ENCODE measurements at regions not wholly inside any gene's neighbourhood (a gene's known extent, or its start where the extent isn't known, plus 50 kb on each side); places are given as distances from the start of the nearest gene placed in this dataset.

DNA sequence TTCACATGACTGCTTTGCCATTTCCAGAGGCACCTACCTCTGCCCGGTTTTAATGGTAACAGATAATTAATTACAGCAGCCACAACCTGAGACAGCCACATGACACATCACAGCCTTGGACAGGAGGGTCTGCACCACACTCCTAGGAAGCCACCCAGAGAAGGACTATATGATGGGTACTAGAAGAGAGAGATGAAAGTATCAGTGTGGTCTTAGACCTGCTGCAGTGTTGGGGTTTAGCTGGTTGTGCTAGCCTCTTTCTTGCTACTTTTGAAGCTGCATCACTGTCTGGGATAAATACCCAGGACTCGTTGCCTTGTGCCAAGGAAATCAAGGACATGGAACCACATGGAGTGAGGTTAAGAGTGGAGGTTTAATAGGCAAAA is 266.4 kb downstream of the ICE1 start:
- no peak for DNase-seq (ENCODE audit: low read depth)
- H3K4me3 ChIP-seq (ENCODE audit: low read depth, low read length), result no peak overlapping the region
- TF ChIP-seq CTCF (IDR thresholded peaks at IDR 0.05; ENCODE audit: insufficient read depth, low read depth, low read length, missing control alignments), result no peak

- no peak for DNase-seq (ENCODE audit: low read depth)
- TF ChIP-seq CTCF (IDR thresholded peaks at IDR 0.05; ENCODE audit: insufficient read depth, low read depth, low read length, missing control alignments), result no peak
- no peak overlapping the region for H3K4me3 ChIP-seq (ENCODE audit: low read depth, low read length)
These were observed 265.9 kb downstream of the ICE1 start for GRCh38 chr5:5688194-5688924.

DNA sequence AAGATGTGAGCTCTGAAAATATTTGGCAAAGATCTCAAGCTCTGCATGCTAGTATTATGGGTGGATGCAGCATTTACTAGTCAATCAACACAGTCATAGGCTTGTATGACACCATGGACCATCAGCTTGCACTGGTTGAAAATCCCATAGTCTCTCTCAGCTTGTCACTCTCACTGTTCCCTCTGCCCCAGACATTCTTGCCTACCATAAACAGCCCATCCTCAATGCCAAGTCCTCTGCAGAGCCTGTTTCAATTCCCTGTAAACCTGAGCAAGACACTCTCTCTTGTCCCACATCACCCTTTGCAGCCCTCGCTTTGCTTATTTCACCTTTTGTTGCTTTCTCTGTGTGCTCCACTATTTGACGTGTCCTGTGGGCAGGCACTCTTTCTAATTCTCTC is 264.6 kb downstream of the ICE1 start:
- no peak for TF ChIP-seq CTCF (IDR thresholded peaks at IDR 0.05; ENCODE audit: insufficient read depth, low read depth, low read length, missing control alignments)
- DNase-seq (ENCODE audit: low read depth), result no peak
- no peak overlapping the region for H3K4me3 ChIP-seq (ENCODE audit: low read depth, low read length)

- no peak for TF ChIP-seq CTCF (IDR thresholded peaks at IDR 0.05; ENCODE audit: insufficient read depth, low read depth, low read length, missing control alignments)
- no peak overlapping the region for H3K4me3 ChIP-seq (ENCODE audit: low read depth, low read length)
- DNase-seq (ENCODE audit: low read depth), result no peak
These were observed 263.9 kb downstream of the ICE1 start for GRCh38 chr5:5686356-5686755.

DNA sequence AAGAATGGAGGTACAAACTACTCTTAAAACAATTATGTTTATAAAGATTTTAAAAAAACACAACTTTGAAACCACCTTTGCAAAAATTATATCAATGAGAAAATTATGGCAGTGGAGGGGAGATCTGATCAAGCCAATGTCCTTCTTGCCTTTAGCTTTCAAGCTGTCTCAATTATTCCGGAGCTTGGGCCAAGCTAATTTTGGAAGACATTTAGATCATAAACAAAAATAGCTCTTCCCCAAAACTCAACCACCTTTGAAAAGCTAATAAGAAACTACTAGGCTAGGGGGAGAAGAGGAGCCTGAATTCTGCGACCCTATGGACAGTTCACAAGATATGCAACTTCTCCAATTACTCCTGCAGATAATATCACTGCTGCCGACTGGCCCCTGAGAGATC is 263.3 kb downstream of the ICE1 start:
- no peak for DNase-seq (ENCODE audit: low read depth)
- H3K4me3 ChIP-seq (ENCODE audit: low read depth, low read length), result no peak overlapping the region
- no peak for TF ChIP-seq CTCF (IDR thresholded peaks at IDR 0.05; ENCODE audit: insufficient read depth, low read depth, low read length, missing control alignments)

DNA sequence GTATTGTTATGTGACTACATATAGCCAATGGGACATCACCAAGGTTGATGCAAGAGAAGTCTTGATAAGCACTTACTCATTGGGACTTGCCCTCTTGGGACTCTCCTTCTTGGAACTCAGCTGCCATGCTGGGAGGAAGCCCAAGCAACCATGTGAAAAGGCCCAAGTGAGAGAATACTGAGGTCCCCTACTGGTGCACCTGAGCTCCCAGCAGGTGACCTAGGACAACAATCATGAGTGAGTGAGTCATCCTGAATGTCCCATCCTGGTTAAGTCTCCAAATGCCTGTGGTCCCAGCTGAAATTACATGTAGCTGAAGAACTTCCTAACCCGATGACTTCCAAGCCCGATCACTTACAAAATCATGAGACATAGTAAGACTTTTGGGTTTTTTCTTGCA is 260.7 kb downstream of the ICE1 start:
- DNase-seq (ENCODE audit: low read depth), result no peak
- TF ChIP-seq CTCF (IDR thresholded peaks at IDR 0.05; ENCODE audit: insufficient read depth, low read depth, low read length, missing control alignments), result no peak
- H3K4me3 ChIP-seq (ENCODE audit: low read depth, low read length), result no peak overlapping the region

DNA sequence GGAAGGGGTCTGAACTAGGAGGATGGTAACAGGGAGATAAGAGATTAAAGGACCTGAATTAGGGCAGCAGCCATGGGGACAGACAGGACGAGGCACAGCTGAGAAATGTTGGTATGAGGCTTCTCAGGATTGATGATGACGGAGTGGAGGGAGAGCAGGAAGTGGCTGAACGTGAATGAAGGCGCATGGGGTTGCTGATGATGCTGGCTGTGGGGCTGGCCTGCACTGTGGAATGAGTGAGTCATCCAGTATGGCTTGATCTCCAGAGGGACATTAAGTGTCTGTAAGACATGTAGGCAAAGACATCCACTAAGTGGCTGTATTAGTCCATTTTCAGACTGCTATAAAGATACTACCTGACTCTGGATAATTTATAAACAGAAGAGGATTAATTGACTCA is 256.4 kb downstream of the ICE1 start:
- no peak for DNase-seq (ENCODE audit: low read depth)
- no peak overlapping the region for H3K4me3 ChIP-seq (ENCODE audit: low read depth, low read length)
- TF ChIP-seq CTCF (IDR thresholded peaks at IDR 0.05; ENCODE audit: insufficient read depth, low read depth, low read length, missing control alignments), result no peak
